Epithelial cell of prostate (primary cell): ENCODE measurements at regions not wholly inside any gene's neighbourhood (a gene's known extent, or its start where the extent isn't known, plus 50 kb on each side); places are given as distances from the start of the nearest gene placed in this dataset.
"Not testable (repeated sequence)": the region's sequence is repeated elsewhere in the genome, so short reads cannot be mapped to it uniquely, and the experiment has no call there.

Experiments
- DNase-seq: peaks from one replicate; pipeline ENCODE4 v3.0.0-alpha.2; 2011; ENCODE audit warnings: low read depth, low spot score
- H3K27ac ChIP-seq: fragments of 450-650 bp; 2 replicates; pipeline ENCODE4 v1.5.1; 2017; ENCODE audit warnings: mild to moderate bottlenecking

GRCh38 chr2:167332358-167332757 lies 444.1 kb downstream of the XIRP2 start:
- H3K27ac ChIP-seq, result no peak overlapping the region
- DNase-seq, result no peak

GRCh38 chr2:167331636-167332232 lies 443.5 kb downstream of the XIRP2 start:
- no peak for DNase-seq
- H3K27ac ChIP-seq, result no peak overlapping the region

GRCh38 chr2:167328808-167329207 lies 440.5 kb downstream of the XIRP2 start:
- not testable (repeated sequence) for H3K27ac ChIP-seq, DNase-seq

GRCh38 chr2:167322795-167323194 lies 434.5 kb downstream of the XIRP2 start:
- DNase-seq, result no peak
- H3K27ac ChIP-seq, result no peak overlapping the region

- no peak overlapping the region for H3K27ac ChIP-seq
- no peak for DNase-seq
Observed at GRCh38 chr2:167318581-167318980, 430.3 kb downstream of the XIRP2 start.

GRCh38 chr2:167310442-167310841 lies 422.2 kb downstream of the XIRP2 start:
- H3K27ac ChIP-seq, result no peak overlapping the region
- DNase-seq, result no peak
